GM06990 (cell line): ENCODE measurements at regions not wholly inside any gene's neighbourhood (a gene's known extent, or its start where the extent isn't known, plus 50 kb on each side); places are given as distances from the start of the nearest gene placed in this dataset.
"Not testable (repeated sequence)": the region's sequence is repeated elsewhere in the genome, so short reads cannot be mapped to it uniquely, and the experiment has no call there.

Experiments
- DNase-seq: peaks from one replicate; pipeline ENCODE4 v3.0.0-alpha.2; 2011; ENCODE audit not compliant: insufficient read length; ENCODE audit errors: extremely low read depth
- H3K27me3 ChIP-seq: replicated peaks from 2 replicates; pipeline ENCODE4 v1.6.0; 2011; ENCODE audit warnings: low read length; ENCODE audit not compliant: control insufficient read depth, insufficient read depth
- H3K36me3 ChIP-seq: 2 replicates; pipeline ENCODE4 v1.5.1; 2011; ENCODE audit warnings: low read length; ENCODE audit not compliant: control insufficient read depth, insufficient read depth
- H3K4me3 ChIP-seq: replicated peaks from 2 replicates; pipeline ENCODE4 v1.5.1; 2011; ENCODE audit warnings: low read depth, mild to moderate bottlenecking, control low read depth, low read length
- CTCF ChIP-seq: IDR thresholded peaks from 2 replicates; pipeline ENCODE4 v1.5.1; 2011; ENCODE audit warnings: low read length, control low read depth, mild to moderate bottlenecking, inconsistent platforms; ENCODE audit not compliant: insufficient read depth, poor library complexity, severe bottlenecking

- H3K4me3 ChIP-seq: no peak overlapping the region
- DNase-seq: no peak
- no peaks in the 10 kb centered on the region for H3K27me3 ChIP-seq
- no peak for TF ChIP-seq CTCF
- H3K36me3 ChIP-seq: no peaks in the 10 kb centered on the region
Measured at GRCh38 chr13:80906860-80907259, 565.9 kb upstream of the SPRY2 start.

GRCh38 chr13:80904386-80904785 lies 563.5 kb upstream of the SPRY2 start:
- DNase-seq: no peak
- Histone ChIP-seq H3K36me3 (no peaks in the 10 kb centered on the region), H3K4me3 (no peak overlapping the region), H3K27me3 (no peaks in the 10 kb centered on the region)
- no peak for TF ChIP-seq CTCF

GRCh38 chr13:80903911-80904310 lies 563.0 kb upstream of the SPRY2 start:
- no peaks in the 10 kb centered on the region for H3K27me3 ChIP-seq
- TF ChIP-seq CTCF: no peak
- no peaks in the 10 kb centered on the region for H3K36me3 ChIP-seq
- H3K4me3 ChIP-seq: no peak overlapping the region
- DNase-seq: no peak

GRCh38 chr13:80901530-80901929 lies 560.6 kb upstream of the SPRY2 start:
- Histone ChIP-seq H3K27me3 (no peaks in the 10 kb centered on the region), H3K4me3 (no peak overlapping the region), H3K36me3 (no peaks in the 10 kb centered on the region)
- DNase-seq: no peak
- no peak for TF ChIP-seq CTCF

- Histone ChIP-seq H3K36me3 (no peaks in the 10 kb centered on the region), H3K4me3 (no peak overlapping the region), H3K27me3 (no peaks in the 10 kb centered on the region)
- no peak for TF ChIP-seq CTCF
- no peak for DNase-seq
Measured at GRCh38 chr13:80901111-80901510, 560.2 kb upstream of the SPRY2 start.

GRCh38 chr13:80900561-80900960 lies 559.6 kb upstream of the SPRY2 start:
- Histone ChIP-seq H3K36me3 (no peaks in the 10 kb centered on the region), H3K27me3 (no peaks in the 10 kb centered on the region)
- TF ChIP-seq CTCF: no peak

GRCh38 chr13:80897641-80898040 lies 556.7 kb upstream of the SPRY2 start:
- H3K27me3 ChIP-seq, H3K36me3 ChIP-seq, H3K4me3 ChIP-seq, DNase-seq: not testable (repeated sequence)

More at GRCh38 chr13:80900561-80900960, 559.6 kb upstream of the SPRY2 start:
- no peak overlapping the region for H3K4me3 ChIP-seq
- no peak for DNase-seq
